ENCODE measurements at regions not wholly inside any gene's neighbourhood (a gene's known extent, or its start where the extent isn't known, plus 50 kb on each side); places are given as distances from the start of the nearest gene placed in this dataset.
"Not testable (repeated sequence)": the region's sequence is repeated elsewhere in the genome, so short reads cannot be mapped to it uniquely, and the experiment has no call there.

- no peak for DNase-seq (ENCODE audit: low spot score)
Measured at GRCh38 chr18:10169814-10170213, 256.0 kb downstream of the VAPA start.

- DNase-seq (ENCODE audit: low spot score) = no peak
Measured at GRCh38 chr18:10170375-10170774, 256.6 kb downstream of the VAPA start.

- DNase-seq (ENCODE audit: low spot score) = not testable (repeated sequence)
Measured at GRCh38 chr18:10175333-10175732, 261.5 kb downstream of the VAPA start.

GRCh38 chr18:10179326-10179725, 265.5 kb downstream of the VAPA start:
- DNase-seq (ENCODE audit: low spot score) = not testable (repeated sequence)

GRCh38 chr18:10182009-10182624, 268.3 kb downstream of the VAPA start:
- DNase-seq (ENCODE audit: low spot score) = no peak

- DNase-seq (ENCODE audit: low spot score) = no peak
Measured at GRCh38 chr18:10184776-10185175, 269.7 kb upstream of the APCDD1 start.

GRCh38 chr18:10188971-10189810, 265.2 kb upstream of the APCDD1 start:
- DNase-seq (ENCODE audit: low spot score) = no peak

GRCh38 chr18:10190564-10190963, 263.9 kb upstream of the APCDD1 start:
- no peak for DNase-seq (ENCODE audit: low spot score)

GRCh38 chr18:10193444-10193843, 261.0 kb upstream of the APCDD1 start:
- no peak for DNase-seq (ENCODE audit: low spot score)

- no peak for DNase-seq (ENCODE audit: low spot score)
Measured at GRCh38 chr18:10194592-10194991, 259.8 kb upstream of the APCDD1 start.

GRCh38 chr18:10195529-10195928, 258.9 kb upstream of the APCDD1 start:
- DNase-seq (ENCODE audit: low spot score) = no peak

- DNase-seq (ENCODE audit: low spot score) = no peak
Measured at GRCh38 chr18:10197097-10197496, 257.3 kb upstream of the APCDD1 start.

- no peak for DNase-seq (ENCODE audit: low spot score)
Measured at GRCh38 chr18:10201226-10201625, 253.2 kb upstream of the APCDD1 start.

- DNase-seq (ENCODE audit: low spot score) = no peak
Measured at GRCh38 chr18:10201659-10202058, 252.8 kb upstream of the APCDD1 start.

GRCh38 chr18:10202845-10203321, 251.6 kb upstream of the APCDD1 start:
- no peak for DNase-seq (ENCODE audit: low spot score)

- no peak for DNase-seq (ENCODE audit: low spot score)
Measured at GRCh38 chr18:10205151-10205550, 249.3 kb upstream of the APCDD1 start.

GRCh38 chr18:10207682-10208345, 246.6 kb upstream of the APCDD1 start:
- DNase-seq (ENCODE audit: low spot score) = no peak

GRCh38 chr18:10209302-10209701, 245.1 kb upstream of the APCDD1 start:
- no peak for DNase-seq (ENCODE audit: low spot score)

- DNase-seq (ENCODE audit: low spot score) = no peak
Measured at GRCh38 chr18:10210057-10210633, 244.3 kb upstream of the APCDD1 start.

- DNase-seq (ENCODE audit: low spot score) = no peak
Measured at GRCh38 chr18:10213526-10213925, 240.9 kb upstream of the APCDD1 start.

GRCh38 chr18:10215446-10215845, 239.0 kb upstream of the APCDD1 start:
- DNase-seq (ENCODE audit: low spot score) = no peak

GRCh38 chr18:10216791-10217190, 237.6 kb upstream of the APCDD1 start:
- DNase-seq (ENCODE audit: low spot score) = no peak

GRCh38 chr18:10217211-10217610, 237.2 kb upstream of the APCDD1 start:
- DNase-seq (ENCODE audit: low spot score) = no peak

Measured in kidney capillary endothelial cell (primary cell).